Mammary epithelial cell (primary cell): ENCODE measurements at regions not wholly inside any gene's neighbourhood (a gene's known extent, or its start where the extent isn't known, plus 50 kb on each side); places are given as distances from the start of the nearest gene placed in this dataset.

Experiments used
- CTCF ChIP-seq, 2 donors: IDR thresholded peaks in 1 of 2; conservative IDR thresholded peaks in 1 of 2; 2 replicates each; pipeline ENCODE4 v1.5.1; 2011 to 2012; ENCODE audit warnings: inconsistent platforms in 2 of 2, low read length in 2 of 2, mild to moderate bottlenecking in 2 of 2, control low read depth in 1 of 2, low read depth in 1 of 2; ENCODE audit not compliant: insufficient read depth in 1 of 2; ENCODE audit errors: extremely low read depth in 1 of 2
- EZH2 ChIP-seq: IDR thresholded peaks from 2 replicates; pipeline ENCODE4 v1.6.1; 2012; ENCODE audit warnings: low read length, inconsistent platforms, borderline replicate concordance

DNA sequence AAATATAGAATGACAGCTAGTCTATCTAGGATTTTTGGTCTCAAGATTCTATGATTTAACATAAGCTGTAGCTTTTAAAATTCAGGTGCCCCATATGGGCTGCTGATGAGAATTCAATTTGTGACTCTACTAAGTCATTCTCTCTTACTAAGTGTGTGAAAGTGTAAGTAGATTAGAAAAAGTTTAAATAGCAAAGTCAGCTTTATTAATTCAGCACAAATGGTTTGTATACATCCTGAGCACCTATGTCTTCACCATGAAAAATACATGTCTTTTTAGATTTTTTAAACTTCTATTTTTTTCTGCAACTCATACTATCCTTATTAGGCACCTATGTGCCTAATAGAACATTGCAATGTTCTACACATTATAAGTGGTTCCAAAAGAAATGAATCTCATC lies 157.1 kb downstream of the METTL4 start:
- TF ChIP-seq CTCF (conservative IDR thresholded peaks at IDR 0.05 in 1 of 2, IDR thresholded peaks at IDR 0.05 in 1 of 2; ENCODE audit: extremely low read depth in 1 of 2, insufficient read depth in 1 of 2, low read depth in 1 of 2, low read length in 2 of 2) (no peak), EZH2 (no peak)
